ENCODE measurements at regions not wholly inside any gene's neighbourhood (a gene's known extent, or its start where the extent isn't known, plus 50 kb on each side); places are given as distances from the start of the nearest gene placed in this dataset.

DNA sequence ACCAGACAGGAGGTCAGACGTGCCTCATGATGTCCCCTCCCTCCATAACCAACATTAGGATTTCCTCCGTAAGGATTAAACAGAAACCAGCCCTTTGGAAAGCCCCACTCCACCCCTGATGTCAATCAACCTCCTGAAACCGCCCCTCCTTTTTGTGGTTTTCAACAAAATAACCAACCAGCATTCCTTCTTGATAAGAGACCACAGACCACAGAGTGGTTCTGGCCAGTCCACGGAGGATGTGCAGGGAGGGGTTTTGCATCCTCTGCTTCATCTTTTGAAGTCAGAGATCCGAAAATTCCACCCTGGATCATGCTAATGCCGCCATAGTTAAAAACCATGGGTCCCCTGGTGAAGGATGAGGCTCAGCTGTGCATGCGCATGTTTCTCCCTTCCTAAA lies 180.0 kb upstream of the CCDC150 start:
- H3K4me1 ChIP-seq: no peaks in the 10 kb centered on the region
- ATAC-seq (no peak), DNase-seq (no peak)
- no peak overlapping the region for H3K27ac ChIP-seq
- H3K36me3 ChIP-seq: no peaks in the 10 kb centered on the region
- no peak overlapping the region for H3K4me3 ChIP-seq
- peaks cover 0 to 10% (median 0%) of the 10 kb centered on the region in 7 donors for H3K27me3 ChIP-seq
- H3K9me3 ChIP-seq: peaks cover 0 to 9% (median 0%) of the 10 kb centered on the region in 11 donors
- TF ChIP-seq, protein P1, sequence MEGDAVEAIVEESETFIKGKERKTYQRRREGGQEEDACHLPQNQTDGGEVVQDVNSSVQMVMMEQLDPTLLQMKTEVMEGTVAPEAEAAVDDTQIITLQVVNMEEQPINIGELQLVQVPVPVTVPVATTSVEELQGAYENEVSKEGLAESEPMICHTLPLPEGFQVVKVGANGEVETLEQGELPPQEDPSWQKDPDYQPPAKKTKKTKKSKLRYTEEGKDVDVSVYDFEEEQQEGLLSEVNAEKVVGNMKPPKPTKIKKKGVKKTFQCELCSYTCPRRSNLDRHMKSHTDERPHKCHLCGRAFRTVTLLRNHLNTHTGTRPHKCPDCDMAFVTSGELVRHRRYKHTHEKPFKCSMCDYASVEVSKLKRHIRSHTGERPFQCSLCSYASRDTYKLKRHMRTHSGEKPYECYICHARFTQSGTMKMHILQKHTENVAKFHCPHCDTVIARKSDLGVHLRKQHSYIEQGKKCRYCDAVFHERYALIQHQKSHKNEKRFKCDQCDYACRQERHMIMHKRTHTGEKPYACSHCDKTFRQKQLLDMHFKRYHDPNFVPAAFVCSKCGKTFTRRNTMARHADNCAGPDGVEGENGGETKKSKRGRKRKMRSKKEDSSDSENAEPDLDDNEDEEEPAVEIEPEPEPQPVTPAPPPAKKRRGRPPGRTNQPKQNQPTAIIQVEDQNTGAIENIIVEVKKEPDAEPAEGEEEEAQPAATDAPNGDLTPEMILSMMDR (IDR thresholded peaks at IDR 0.05): no peak
- WGBS, 2 donors: 62 to 65% methylated on average over 7 of the region's 7 CpGs
- intact Hi-C loops (cut with DNase I): loop anchor here in 7 of 10 donors (5.0 to 10.0 kb wide), 6 partner anchors 145 to 385 kb away; no protein-coding TSS in a partner anchor

DNA sequence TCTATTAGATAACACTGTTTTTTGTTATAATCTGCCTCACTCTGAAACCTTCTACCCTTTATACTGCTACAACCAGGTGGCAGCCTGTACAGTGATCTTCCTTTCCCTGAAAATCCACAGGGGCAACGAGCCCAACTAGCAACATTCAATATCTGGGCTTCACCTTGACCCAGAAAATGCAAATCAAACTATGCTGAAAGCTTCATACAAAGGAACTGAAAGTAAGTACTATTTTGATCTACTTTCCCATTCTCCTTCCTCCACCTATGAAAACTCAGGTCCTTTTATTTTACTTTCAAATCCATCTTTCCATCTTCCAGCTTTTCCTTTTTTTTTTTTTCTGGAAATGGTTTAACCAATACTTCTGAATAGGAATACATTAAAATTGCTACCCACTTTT lies 175.8 kb upstream of the CCDC150 start:
- ATAC-seq (no peak), DNase-seq (no peak)
- no peaks in the 10 kb centered on the region for H3K36me3 ChIP-seq
- H3K4me1 ChIP-seq: peaks cover 0 to 19% (median 0%) of the 10 kb centered on the region in 9 donors
- 45 to 69% methylated on average over 1 of the region's 1 CpG for WGBS, 2 donors
- peaks cover 0 to 5% (median 0%) of the 10 kb centered on the region in 7 donors for H3K27me3 ChIP-seq
- H3K27ac ChIP-seq: no peak overlapping the region
- TF ChIP-seq, protein P1 (IDR thresholded peaks at IDR 0.05): no peak
- H3K4me3 ChIP-seq: no peak overlapping the region
- H3K9me3 ChIP-seq: peaks cover 0 to 8% (median 0%) of the 10 kb centered on the region in 11 donors
- intact Hi-C loops (cut with DNase I): no loop called here

DNA sequence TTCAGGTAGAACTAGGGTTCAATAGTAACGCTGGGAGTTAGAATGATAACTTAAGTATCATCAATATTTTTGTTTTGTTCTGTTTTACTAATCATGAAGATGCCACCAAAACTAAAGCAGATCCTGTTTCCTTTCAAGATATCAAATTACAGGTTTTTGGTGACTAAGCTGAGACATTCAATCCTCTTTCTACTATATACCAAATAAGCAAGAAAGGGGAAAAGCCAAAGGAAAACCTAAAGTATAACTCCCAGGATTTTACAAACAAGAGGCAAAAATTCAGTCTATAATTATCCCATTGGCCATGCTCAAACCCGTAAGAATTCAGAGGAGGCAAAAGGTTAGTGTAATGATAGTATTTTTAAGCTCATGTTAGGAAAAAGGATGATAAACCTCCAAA lies 175.2 kb upstream of the CCDC150 start:
- Histone ChIP-seq H3K4me1 (peaks cover 0 to 19% (median 0%) of the 10 kb centered on the region in 9 donors), H3K9me3 (peaks cover 0 to 8% (median 0%) of the 10 kb centered on the region in 11 donors), H3K27me3 (no peaks in the 10 kb centered on the region), H3K4me3 (no peak overlapping the region), H3K27ac (no peak overlapping the region), H3K36me3 (no peaks in the 10 kb centered on the region)
- 83 to 84% methylated on average over 2 of the region's 2 CpGs for WGBS, 2 donors
- ATAC-seq: no peak
- intact Hi-C loops (cut with DNase I): no loop called here
- TF ChIP-seq, protein P1 (IDR thresholded peaks at IDR 0.05): no peak
- DNase-seq: no peak

DNA sequence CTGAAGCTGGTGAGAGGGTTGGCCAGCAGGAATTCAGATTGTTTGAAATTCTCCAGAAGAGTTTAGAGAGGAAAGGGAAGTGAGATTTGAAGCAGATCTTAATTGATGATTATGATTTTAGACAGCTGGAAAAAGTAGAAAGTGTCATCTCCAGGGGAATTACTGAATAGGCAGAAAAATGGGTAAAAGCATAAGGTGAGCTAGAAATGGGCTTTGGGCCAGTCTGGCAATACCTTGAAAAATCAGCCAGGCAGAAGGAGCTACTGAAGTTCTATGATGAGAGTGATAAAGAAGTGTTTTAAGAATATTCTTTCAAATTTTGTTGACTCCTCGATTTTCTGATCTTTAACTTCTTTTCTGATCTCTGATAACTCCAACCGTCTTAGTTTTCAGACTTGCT lies 172.9 kb upstream of the CCDC150 start:
- Histone ChIP-seq H3K27me3 (no peaks in the 10 kb centered on the region), H3K4me3 (no peak overlapping the region), H3K27ac (no peak overlapping the region), H3K9me3 (peaks cover 0 to 8% (median 0%) of the 10 kb centered on the region in 11 donors), H3K4me1 (peaks cover 0 to 19% (median 0%) of the 10 kb centered on the region in 9 donors), H3K36me3 (no peaks in the 10 kb centered on the region)
- TF ChIP-seq, protein P1 (IDR thresholded peaks at IDR 0.05): no peak
- 69 to 80% methylated on average over 2 of the region's 2 CpGs for WGBS, 2 donors
- ATAC-seq: no peak
- no peak for DNase-seq
- intact Hi-C loops (cut with DNase I): no loop called here
